ENCODE measurements at regions not wholly inside any gene's neighbourhood (a gene's known extent, or its start where the extent isn't known, plus 50 kb on each side); places are given as distances from the start of the nearest gene placed in this dataset.
"Not testable (repeated sequence)": the region's sequence is repeated elsewhere in the genome, so short reads cannot be mapped to it uniquely, and the experiment has no call there.

DNA sequence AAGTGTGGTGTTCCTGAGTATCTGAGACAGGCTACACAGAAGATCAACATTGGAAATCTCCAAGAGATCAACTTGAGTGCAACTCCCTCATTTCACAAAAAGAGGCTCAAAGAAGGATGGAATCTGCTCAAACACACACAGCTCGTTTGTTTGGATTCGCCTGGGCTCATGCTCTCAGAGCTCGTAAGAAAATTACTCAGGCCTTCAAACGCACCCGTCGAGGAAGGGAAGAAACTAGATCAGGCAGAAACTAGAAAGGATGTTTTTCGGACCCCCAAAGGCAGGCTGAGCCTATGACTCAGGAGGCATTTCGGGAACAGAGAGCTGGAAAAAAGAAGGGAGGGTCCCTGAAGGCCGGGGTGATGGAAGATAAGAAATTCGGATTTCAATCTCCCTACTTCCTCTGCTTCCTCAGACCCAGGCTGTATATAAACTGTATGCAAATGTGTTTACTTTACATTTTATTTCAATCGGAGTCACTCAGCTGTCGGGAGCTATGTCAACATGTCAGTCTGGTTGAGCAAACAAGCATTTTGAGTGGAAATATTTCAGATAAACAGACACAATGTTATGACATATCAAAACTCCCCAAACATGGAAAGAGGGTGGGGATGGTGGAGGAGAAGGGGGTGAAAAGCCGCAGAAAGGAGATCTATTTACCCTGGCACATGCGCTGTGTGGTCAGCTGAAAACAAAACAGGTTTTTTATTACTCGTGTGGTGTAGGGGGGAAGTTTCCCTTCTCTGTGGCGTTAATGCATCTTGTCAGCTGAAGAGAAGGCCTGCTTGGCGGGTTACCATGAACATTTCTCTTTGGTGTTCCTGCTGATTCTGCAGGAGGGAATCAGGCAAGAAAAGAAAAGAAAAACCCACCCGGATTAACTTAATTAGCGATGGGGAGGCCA, 129.1 kb upstream of the TBX3 start:
- H3K4me3 ChIP-seq (replicated peaks in 1 of 3) = no peak overlapping the region

DNA sequence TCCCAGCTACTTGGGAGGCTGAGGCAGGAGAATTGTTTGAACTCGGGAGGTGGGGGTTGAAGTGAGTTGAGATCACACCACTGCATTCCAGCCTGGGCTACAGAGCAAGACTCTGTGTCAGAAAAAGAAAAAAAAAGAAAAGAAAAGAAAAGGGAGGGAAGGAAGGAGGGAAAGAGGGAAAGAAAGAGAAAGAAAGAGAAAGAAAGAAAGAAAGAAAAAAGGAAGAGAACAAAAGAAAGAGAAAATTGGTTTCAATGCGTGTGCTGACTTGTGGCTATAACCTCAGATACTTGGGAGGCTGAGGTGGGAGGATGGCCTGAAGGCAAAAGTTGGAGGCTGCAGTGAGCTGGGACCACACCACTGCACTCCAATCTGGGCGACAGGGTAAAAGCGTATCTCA, 128.4 kb upstream of the TBX3 start:
- no peak for TF ChIP-seq POLR2A (IDR thresholded peaks at IDR 0.05)
- TF ChIP-seq, protein P1, sequence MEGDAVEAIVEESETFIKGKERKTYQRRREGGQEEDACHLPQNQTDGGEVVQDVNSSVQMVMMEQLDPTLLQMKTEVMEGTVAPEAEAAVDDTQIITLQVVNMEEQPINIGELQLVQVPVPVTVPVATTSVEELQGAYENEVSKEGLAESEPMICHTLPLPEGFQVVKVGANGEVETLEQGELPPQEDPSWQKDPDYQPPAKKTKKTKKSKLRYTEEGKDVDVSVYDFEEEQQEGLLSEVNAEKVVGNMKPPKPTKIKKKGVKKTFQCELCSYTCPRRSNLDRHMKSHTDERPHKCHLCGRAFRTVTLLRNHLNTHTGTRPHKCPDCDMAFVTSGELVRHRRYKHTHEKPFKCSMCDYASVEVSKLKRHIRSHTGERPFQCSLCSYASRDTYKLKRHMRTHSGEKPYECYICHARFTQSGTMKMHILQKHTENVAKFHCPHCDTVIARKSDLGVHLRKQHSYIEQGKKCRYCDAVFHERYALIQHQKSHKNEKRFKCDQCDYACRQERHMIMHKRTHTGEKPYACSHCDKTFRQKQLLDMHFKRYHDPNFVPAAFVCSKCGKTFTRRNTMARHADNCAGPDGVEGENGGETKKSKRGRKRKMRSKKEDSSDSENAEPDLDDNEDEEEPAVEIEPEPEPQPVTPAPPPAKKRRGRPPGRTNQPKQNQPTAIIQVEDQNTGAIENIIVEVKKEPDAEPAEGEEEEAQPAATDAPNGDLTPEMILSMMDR (IDR thresholded peaks at IDR 0.05) = no peak

More for the DNA sequence above, 129.1 kb upstream of the TBX3 start:
- Histone ChIP-seq H3K27me3 (no peaks in the 10 kb centered on the region), H3K4me1 (peaks cover 0 to 5% of the 10 kb centered on the region in 2 donors), H3K9me3 (no peaks in the 10 kb centered on the region), H3K27ac (peak overlapping the region; percentile 34 to 78 (median 72)), H3K36me3 (no peaks in the 10 kb centered on the region)
- TF ChIP-seq POLR2A (IDR thresholded peaks at IDR 0.05) = peak in 1 of 2 donors; percentile 47
- TF ChIP-seq, protein P1 (IDR thresholded peaks at IDR 0.05) = no peak
- intact Hi-C loops (cut with DNase I) = no loop called here
- 21 to 24% methylated on average over 19 of the region's 19 CpGs for WGBS, 2 donors
- peak; percentile 59 to 60 for DNase-seq

DNA sequence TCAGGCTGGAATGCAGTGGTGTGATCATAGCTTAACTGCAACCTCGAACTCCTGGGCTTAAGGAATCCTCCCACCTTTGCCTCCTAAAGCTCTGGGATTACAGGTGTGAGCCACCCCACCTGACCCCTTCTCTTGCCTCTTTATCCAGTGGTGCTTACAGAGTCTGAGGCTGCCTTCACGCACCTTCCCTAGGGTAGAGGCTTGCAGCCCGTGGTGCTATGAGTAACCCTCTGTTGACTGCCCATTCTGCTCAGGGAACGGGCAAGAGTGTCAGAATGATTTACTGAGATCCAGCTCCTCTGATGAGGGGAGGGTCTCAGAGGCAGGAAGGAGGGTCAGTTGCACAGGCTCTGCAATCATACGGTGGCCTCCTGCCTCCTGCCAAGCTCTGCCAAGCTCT, 125.1 kb upstream of the TBX3 start:
- 72 to 73% methylated on average over 5 of the region's 5 CpGs for WGBS, 2 donors
- TF ChIP-seq POLR2A (IDR thresholded peaks at IDR 0.05) = no peak
- TF ChIP-seq, protein P1 (IDR thresholded peaks at IDR 0.05) = no peak
- intact Hi-C loops (cut with DNase I) = no loop called here
- no peaks in the 10 kb centered on the region for H3K36me3 ChIP-seq
- DNase-seq = no peak
- H3K4me1 ChIP-seq = peaks cover 0 to 5% of the 10 kb centered on the region in 2 donors
- H3K4me3 ChIP-seq (replicated peaks in 1 of 3) = no peak overlapping the region
- H3K27ac ChIP-seq = no peak overlapping the region
- H3K9me3 ChIP-seq = no peaks in the 10 kb centered on the region
- no peaks in the 10 kb centered on the region for H3K27me3 ChIP-seq

More for the DNA sequence above, 128.4 kb upstream of the TBX3 start:
- DNase-seq = no peak
- 65 to 66% methylated on average over 4 of the region's 4 CpGs for WGBS, 2 donors
- Histone ChIP-seq H3K4me1 (peaks cover 0 to 5% of the 10 kb centered on the region in 2 donors), H3K4me3 (replicated peaks in 1 of 3) (no peak overlapping the region), H3K9me3 (no peaks in the 10 kb centered on the region), H3K27ac (peak overlapping the region; percentile 34 to 78 (median 72)), H3K27me3 (no peaks in the 10 kb centered on the region), H3K36me3 (no peaks in the 10 kb centered on the region)
- intact Hi-C loops (cut with DNase I) = no loop called here

DNA sequence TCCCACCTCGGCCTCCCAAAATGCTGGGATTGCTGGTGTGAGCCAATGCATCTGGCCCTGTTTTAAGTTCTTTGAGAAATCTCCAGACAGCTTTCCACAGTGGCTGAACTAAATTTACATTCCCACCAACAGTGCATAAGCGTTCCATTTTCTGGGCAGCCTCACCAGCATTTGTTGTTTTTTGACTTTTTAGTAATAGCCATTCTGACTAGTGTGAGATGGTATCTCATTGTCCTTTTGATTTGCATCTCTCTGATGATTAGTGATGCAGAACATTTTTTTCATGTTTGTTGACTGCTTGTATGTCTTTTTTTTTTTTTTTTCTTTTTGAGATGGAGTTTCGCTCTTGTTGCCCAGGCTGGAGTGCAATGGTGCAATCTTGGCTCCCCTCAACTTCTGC, 117.4 kb upstream of the TBX3 start:
- H3K4me1 ChIP-seq; H3K9me3 ChIP-seq; intact Hi-C loops (cut with DNase I); DNase-seq; H3K36me3 ChIP-seq; H3K27ac ChIP-seq; H3K4me3 ChIP-seq (replicated peaks in 1 of 3); H3K27me3 ChIP-seq: not testable (repeated sequence)
- 91 to 95% methylated on average over 3 of the region's 3 CpGs for WGBS, 2 donors

DNA sequence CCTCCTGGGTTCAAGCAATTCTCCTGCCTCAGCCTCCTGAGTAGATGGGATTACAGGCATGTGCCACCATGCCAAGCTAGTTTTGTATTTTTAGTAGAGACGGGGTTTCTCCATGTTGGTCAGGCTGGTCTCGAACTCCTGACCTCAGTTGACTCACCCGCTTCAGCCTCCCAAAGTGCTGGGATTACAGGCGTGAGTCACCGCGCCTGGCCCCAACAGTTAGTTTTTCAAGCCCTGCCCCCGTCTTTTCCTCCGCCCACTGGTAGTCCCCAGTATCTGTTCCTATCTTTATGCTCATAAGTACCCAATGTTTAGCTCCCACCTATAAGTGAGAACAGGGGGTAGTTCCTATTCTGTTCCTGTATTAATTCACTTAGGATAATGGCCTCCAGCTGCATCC, 116.6 kb upstream of the TBX3 start:
- H3K36me3 ChIP-seq; H3K27ac ChIP-seq; H3K27me3 ChIP-seq; H3K9me3 ChIP-seq; H3K4me3 ChIP-seq (replicated peaks in 1 of 3); DNase-seq; H3K4me1 ChIP-seq; intact Hi-C loops (cut with DNase I): not testable (repeated sequence)
- 80 to 95% methylated on average over 7 of the region's 8 CpGs for WGBS, 2 donors

All from thyroid gland (tissue), 4 donors.